Fibroblast of lung (primary cell): ENCODE measurements at regions not wholly inside any gene's neighbourhood (a gene's known extent, or its start where the extent isn't known, plus 50 kb on each side); places are given as distances from the start of the nearest gene placed in this dataset.

Experiments used
- DNase-seq, 2 donors: peaks; one replicate each; pipeline versions ENCODE4 v3.0.0 to v3.0.0-alpha.2; 2010; ENCODE audit warnings: low read depth in 2 of 2
- H2AFZ ChIP-seq: 2 replicates; pipeline ENCODE4 v1.5.1; 2012; ENCODE audit warnings: low read length, control low read depth, inconsistent platforms
- H3K27ac ChIP-seq: 2 replicates; pipeline ENCODE4 v1.5.1; 2011; ENCODE audit warnings: low read length, control low read depth; ENCODE audit not compliant: insufficient read depth
- H3K27me3 ChIP-seq: 2 replicates; pipeline ENCODE4 v1.5.1; 2011; ENCODE audit warnings: mild to moderate bottlenecking, low read length; ENCODE audit not compliant: control insufficient read depth, insufficient read depth
- H3K36me3 ChIP-seq: 2 replicates; pipeline ENCODE4 v1.5.1; 2011; ENCODE audit warnings: low read length; ENCODE audit not compliant: control insufficient read depth, insufficient read depth
- H3K4me1 ChIP-seq: 2 replicates; pipeline ENCODE4 v1.5.1; 2011; ENCODE audit warnings: low read length; ENCODE audit not compliant: control insufficient read depth, insufficient read depth; ENCODE audit errors: extremely low read depth
- H3K4me2 ChIP-seq: 2 replicates; pipeline ENCODE4 v1.5.1; 2011; ENCODE audit warnings: low read length, control low read depth; ENCODE audit not compliant: insufficient read depth; ENCODE audit errors: extremely low read depth
- H3K4me3 ChIP-seq, 4 experiments: fragments of 200-600 bp in 1 of 4; sonication (generic) in 1 of 4; replicated peaks in 1 of 4; 2 replicates each; pipeline ENCODE4 v1.5.1; 2011 to 2016; ENCODE audit warnings: low read length in 4 of 4, low read depth in 3 of 4, mild to moderate bottlenecking in 3 of 4, control low read depth in 2 of 4, inconsistent platforms in 1 of 4, mixed read lengths in 1 of 4; ENCODE audit not compliant: insufficient read depth in 1 of 4; ENCODE audit errors: control extremely low read depth in 1 of 4
- H3K79me2 ChIP-seq: 2 replicates; pipeline ENCODE4 v1.5.1; 2012; ENCODE audit warnings: mild to moderate bottlenecking, low read length, inconsistent platforms; ENCODE audit not compliant: control insufficient read depth, insufficient read depth
- H3K9ac ChIP-seq: 2 replicates; pipeline ENCODE4 v1.5.1; 2011; ENCODE audit warnings: mild to moderate bottlenecking, low read length, control low read depth; ENCODE audit not compliant: insufficient read depth
- H3K9me3 ChIP-seq: 2 replicates; pipeline ENCODE4 v1.5.1; 2012; ENCODE audit warnings: low read depth, low read length; ENCODE audit not compliant: control insufficient read depth, insufficient read depth
- H4K20me1 ChIP-seq: 2 replicates; pipeline ENCODE4 v1.5.1; 2011; ENCODE audit warnings: low read length; ENCODE audit not compliant: control insufficient read depth, insufficient read depth; ENCODE audit errors: extremely low read depth
- EZH2 ChIP-seq: IDR thresholded peaks from 2 replicates; pipeline ENCODE4 v1.5.1; 2012; ENCODE audit warnings: low read length, control low read depth, mild to moderate bottlenecking; ENCODE audit errors: missing control alignments
- TF ChIP-seq, protein P1 (sequence below), 2 donors: IDR thresholded peaks in 1 of 2; conservative IDR thresholded peaks in 1 of 2; 1 replicate in 1 of 2; 2 replicates in 1 of 2; pipeline ENCODE4 v1.5.1; 2011 to 2012; ENCODE audit warnings: low read length in 2 of 2, control low read depth in 1 of 2, inconsistent platforms in 1 of 2, low read depth in 1 of 2, mild to moderate bottlenecking in 1 of 2

DNA sequence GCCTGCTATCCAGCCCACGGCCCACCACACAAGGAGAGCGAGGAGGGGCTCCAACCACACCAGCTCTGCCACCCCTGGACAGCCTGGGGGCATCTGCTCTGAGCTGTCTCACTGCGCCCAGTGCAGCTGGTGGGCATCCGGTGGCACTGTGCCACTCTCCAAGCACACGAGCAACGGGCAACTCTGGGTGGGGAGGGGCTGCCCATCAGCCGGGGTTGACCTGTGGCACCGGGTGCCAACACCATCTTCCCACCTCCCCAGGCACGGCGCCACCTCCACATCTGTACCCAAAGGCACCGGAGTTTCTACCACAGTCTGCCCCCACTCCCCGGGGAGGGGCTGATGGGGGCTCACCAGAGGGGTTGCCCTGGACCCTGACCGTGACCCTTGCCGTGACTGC lies 241.8 kb downstream of the RBFOX3 start:
- H3K9ac ChIP-seq = no peak overlapping the region
- H2AFZ ChIP-seq = no peak overlapping the region
- H3K4me2 ChIP-seq = no peak overlapping the region

DNA sequence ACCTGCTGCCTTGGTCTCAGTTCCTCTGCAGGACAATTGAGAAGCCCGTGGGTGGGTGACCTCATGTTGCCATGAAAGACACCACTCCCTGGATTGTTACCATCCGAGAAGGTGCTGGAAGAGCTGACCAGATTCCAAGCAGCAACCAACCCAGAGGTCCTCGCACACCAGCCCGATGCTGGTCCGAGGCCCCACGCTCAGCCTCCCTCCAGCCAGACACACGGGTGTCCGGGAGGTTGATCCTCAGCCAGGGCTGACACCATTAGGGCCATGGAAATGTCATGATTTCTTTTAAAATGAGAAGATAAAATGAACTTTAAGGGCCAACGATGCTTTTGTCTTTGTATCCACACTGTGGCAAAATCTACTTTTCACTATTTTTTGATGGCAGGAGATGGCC lies 242.3 kb downstream of the RBFOX3 start:
- no peak overlapping the region for H3K4me3 ChIP-seq
- no peak overlapping the region for H3K27ac ChIP-seq
- no peak for TF ChIP-seq EZH2
- TF ChIP-seq, protein P1, sequence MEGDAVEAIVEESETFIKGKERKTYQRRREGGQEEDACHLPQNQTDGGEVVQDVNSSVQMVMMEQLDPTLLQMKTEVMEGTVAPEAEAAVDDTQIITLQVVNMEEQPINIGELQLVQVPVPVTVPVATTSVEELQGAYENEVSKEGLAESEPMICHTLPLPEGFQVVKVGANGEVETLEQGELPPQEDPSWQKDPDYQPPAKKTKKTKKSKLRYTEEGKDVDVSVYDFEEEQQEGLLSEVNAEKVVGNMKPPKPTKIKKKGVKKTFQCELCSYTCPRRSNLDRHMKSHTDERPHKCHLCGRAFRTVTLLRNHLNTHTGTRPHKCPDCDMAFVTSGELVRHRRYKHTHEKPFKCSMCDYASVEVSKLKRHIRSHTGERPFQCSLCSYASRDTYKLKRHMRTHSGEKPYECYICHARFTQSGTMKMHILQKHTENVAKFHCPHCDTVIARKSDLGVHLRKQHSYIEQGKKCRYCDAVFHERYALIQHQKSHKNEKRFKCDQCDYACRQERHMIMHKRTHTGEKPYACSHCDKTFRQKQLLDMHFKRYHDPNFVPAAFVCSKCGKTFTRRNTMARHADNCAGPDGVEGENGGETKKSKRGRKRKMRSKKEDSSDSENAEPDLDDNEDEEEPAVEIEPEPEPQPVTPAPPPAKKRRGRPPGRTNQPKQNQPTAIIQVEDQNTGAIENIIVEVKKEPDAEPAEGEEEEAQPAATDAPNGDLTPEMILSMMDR (conservative IDR thresholded peaks at IDR 0.05 in 1 of 2, IDR thresholded peaks at IDR 0.05 in 1 of 2; ENCODE audit: low read depth in 1 of 2, low read length in 2 of 2) = no peak
- H3K79me2 ChIP-seq = no peaks in the 10 kb centered on the region
- H3K36me3 ChIP-seq = no peaks in the 10 kb centered on the region
- no peaks in the 10 kb centered on the region for H4K20me1 ChIP-seq
- no peak overlapping the region for H2AFZ ChIP-seq
- H3K9me3 ChIP-seq = no peaks in the 10 kb centered on the region
- no peaks in the 10 kb centered on the region for H3K4me1 ChIP-seq
- H3K9ac ChIP-seq = no peak overlapping the region
- H3K27me3 ChIP-seq = no peaks in the 10 kb centered on the region
- no peak overlapping the region for H3K4me2 ChIP-seq
- DNase-seq = no peak

More for the DNA sequence above, 241.8 kb downstream of the RBFOX3 start:
- no peaks in the 10 kb centered on the region for H4K20me1 ChIP-seq
- DNase-seq = no peak
- no peaks in the 10 kb centered on the region for H3K9me3 ChIP-seq
- H3K27me3 ChIP-seq = no peaks in the 10 kb centered on the region
- H3K27ac ChIP-seq = no peak overlapping the region
- H3K4me1 ChIP-seq = no peaks in the 10 kb centered on the region
- TF ChIP-seq, protein P1 (conservative IDR thresholded peaks at IDR 0.05 in 1 of 2, IDR thresholded peaks at IDR 0.05 in 1 of 2; ENCODE audit: low read depth in 1 of 2, low read length in 2 of 2) = no peak
- no peak for TF ChIP-seq EZH2
- no peaks in the 10 kb centered on the region for H3K79me2 ChIP-seq
- H3K36me3 ChIP-seq = no peaks in the 10 kb centered on the region
- H3K4me3 ChIP-seq = no peak overlapping the region

DNA sequence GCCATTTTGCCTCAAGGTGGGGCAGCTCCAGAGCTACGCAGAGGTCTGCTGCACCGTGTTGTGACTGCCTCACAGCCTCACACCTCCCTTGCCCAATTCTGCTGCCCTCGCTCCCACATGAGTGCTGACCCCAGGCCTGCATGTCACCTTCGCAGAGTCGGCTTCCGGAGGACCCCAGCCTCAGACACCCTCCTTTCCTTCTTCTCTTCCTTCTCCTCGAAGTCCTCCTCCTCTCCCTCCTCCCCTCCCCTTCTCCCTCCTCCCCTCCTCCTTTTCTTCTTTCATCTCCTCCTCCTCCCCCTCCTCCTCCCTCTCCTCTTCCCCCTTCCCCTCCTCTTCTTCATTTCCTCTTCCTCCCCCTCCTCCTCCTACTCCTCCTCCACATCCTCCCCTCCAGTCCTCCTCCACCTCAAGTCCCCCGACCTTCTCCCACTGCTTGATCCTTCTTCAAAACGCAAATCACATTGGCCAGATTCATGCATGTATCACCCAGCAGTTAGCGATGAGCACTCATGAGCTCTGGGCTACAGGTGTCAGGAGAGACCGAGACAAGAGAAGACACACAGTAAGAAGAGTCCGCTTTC lies 243.8 kb downstream of the RBFOX3 start:
- H3K4me3 ChIP-seq = no peak overlapping the region
- no peak for DNase-seq
- H3K79me2 ChIP-seq = no peaks in the 10 kb centered on the region
- no peak overlapping the region for H2AFZ ChIP-seq
- H4K20me1 ChIP-seq = no peaks in the 10 kb centered on the region
- H3K27me3 ChIP-seq = no peaks in the 10 kb centered on the region
- no peak overlapping the region for H3K27ac ChIP-seq
- no peaks in the 10 kb centered on the region for H3K4me1 ChIP-seq
- no peaks in the 10 kb centered on the region for H3K36me3 ChIP-seq
- no peaks in the 10 kb centered on the region for H3K9me3 ChIP-seq
- H3K4me2 ChIP-seq = no peak overlapping the region
- no peak for TF ChIP-seq EZH2
- TF ChIP-seq, protein P1 (conservative IDR thresholded peaks at IDR 0.05 in 1 of 2, IDR thresholded peaks at IDR 0.05 in 1 of 2; ENCODE audit: low read depth in 1 of 2, low read length in 2 of 2) = no peak
- H3K9ac ChIP-seq = no peak overlapping the region
